Lower lobe of right lung (tissue), 2 donors: ENCODE measurements at regions not wholly inside any gene's neighbourhood (a gene's known extent, or its start where the extent isn't known, plus 50 kb on each side); places are given as distances from the start of the nearest gene placed in this dataset.
"Not testable (repeated sequence)": the region's sequence is repeated elsewhere in the genome, so short reads cannot be mapped to it uniquely, and the experiment has no call there.

Experiments
- ATAC-seq, 2 donors: fragments of 200-7000 bp; cut with Tn5 transposase; one replicate each; pipeline ENCODE4 v1.9.1; 2020 to 2022; ENCODE audit warnings: mild to moderate bottlenecking in 2 of 2, moderate library complexity in 2 of 2
- DNase-seq: peaks from one replicate; pipeline ENCODE4 v3.0.0-alpha.2; 2020
- H3K27ac ChIP-seq: fragments of 200-600 bp; one replicate; pipeline ENCODE4 v1.8.0; 2022
- H3K27me3 ChIP-seq: fragments of 200-600 bp; one replicate; pipeline ENCODE4 v1.8.0; 2022; ENCODE audit warnings: low read depth
- H3K36me3 ChIP-seq: fragments of 200-600 bp; one replicate; pipeline ENCODE4 v1.8.0; 2022; ENCODE audit warnings: mild to moderate bottlenecking
- H3K4me1 ChIP-seq: fragments of 200-600 bp; one replicate; pipeline ENCODE4 v1.8.0; 2022
- H3K4me3 ChIP-seq: fragments of 200-600 bp; one replicate; pipeline ENCODE4 v1.8.0; 2022; ENCODE audit warnings: mild to moderate bottlenecking
- H3K9me3 ChIP-seq: fragments of 200-600 bp; one replicate; pipeline ENCODE4 v1.8.0; 2022
- intact Hi-C: fragments of 100-400 bp; cut with DNase I; formaldehyde crosslinking; loops from one replicate; pipeline ENCODE4 v1.11.0; 2022
- TF ChIP-seq, protein P1 (sequence below): fragments of 200-600 bp; IDR thresholded peaks from one replicate; pipeline ENCODE4 v1.8.0; 2022; ENCODE audit warnings: antibody characterized with exemption, mild to moderate bottlenecking
- donor health status: DM: no; HTN: yes; CAD: no; lungs with severe emphysema.

DNA sequence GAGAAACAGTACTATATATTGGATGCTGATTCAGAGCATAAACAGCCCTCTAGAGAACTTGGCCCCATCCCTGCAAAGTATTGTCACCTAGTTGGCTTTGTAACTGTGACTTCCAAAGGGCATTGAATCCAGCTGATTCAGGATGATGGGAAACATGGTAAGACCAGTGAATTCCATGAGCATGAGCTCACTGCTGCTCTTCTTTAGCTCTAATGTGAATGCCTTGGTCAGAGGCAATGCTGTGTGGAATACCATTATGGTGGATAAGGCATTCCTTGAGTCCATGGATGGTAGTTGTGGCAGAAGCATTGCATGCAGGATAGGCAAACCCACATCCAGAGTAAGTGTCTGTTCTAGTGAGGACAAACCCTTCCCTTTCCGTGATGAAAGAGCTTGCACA, 365.6 kb upstream of the EDA2R start:
- Histone ChIP-seq H3K27me3 (no peaks in the 10 kb centered on the region), H3K4me3 (no peak overlapping the region), H3K4me1 (no peaks in the 10 kb centered on the region), H3K9me3 (no peaks in the 10 kb centered on the region), H3K27ac (no peak overlapping the region), H3K36me3 (no peaks in the 10 kb centered on the region)
- intact Hi-C loops = no loop called here
- ATAC-seq = no peak
- DNase-seq = no peak
- TF ChIP-seq, protein P1, sequence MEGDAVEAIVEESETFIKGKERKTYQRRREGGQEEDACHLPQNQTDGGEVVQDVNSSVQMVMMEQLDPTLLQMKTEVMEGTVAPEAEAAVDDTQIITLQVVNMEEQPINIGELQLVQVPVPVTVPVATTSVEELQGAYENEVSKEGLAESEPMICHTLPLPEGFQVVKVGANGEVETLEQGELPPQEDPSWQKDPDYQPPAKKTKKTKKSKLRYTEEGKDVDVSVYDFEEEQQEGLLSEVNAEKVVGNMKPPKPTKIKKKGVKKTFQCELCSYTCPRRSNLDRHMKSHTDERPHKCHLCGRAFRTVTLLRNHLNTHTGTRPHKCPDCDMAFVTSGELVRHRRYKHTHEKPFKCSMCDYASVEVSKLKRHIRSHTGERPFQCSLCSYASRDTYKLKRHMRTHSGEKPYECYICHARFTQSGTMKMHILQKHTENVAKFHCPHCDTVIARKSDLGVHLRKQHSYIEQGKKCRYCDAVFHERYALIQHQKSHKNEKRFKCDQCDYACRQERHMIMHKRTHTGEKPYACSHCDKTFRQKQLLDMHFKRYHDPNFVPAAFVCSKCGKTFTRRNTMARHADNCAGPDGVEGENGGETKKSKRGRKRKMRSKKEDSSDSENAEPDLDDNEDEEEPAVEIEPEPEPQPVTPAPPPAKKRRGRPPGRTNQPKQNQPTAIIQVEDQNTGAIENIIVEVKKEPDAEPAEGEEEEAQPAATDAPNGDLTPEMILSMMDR = no peak

DNA sequence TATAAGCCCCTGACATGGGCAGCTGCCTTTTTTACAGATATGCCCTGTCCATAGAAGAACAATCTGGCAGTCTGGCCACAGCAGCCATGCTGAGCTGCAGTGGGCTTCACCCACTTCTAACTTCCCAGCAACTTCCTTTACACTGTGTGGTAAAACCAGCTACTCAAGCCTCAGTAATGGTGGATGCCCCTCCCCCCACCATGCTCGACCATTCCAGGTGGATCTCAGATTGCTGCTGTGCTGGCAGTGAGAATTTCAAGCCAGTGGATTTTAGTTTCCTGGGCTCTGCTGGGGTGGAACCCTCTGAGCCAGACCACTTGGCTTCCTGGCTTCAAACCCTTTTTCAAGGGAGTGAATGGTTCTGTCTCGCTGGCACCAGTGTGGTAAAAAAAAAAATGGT, 355.9 kb upstream of the EDA2R start:
- Histone ChIP-seq H3K27ac (no peak overlapping the region), H3K4me3 (no peak overlapping the region), H3K27me3 (no peaks in the 10 kb centered on the region), H3K36me3 (no peaks in the 10 kb centered on the region), H3K4me1 (no peaks in the 10 kb centered on the region), H3K9me3 (no peaks in the 10 kb centered on the region)
- TF ChIP-seq, protein P1 = no peak
- DNase-seq (no peak), ATAC-seq (no peak)
- intact Hi-C loops = no loop called here

- H3K27me3 ChIP-seq, H3K4me3 ChIP-seq, DNase-seq, H3K4me1 ChIP-seq, H3K36me3 ChIP-seq, H3K27ac ChIP-seq, H3K9me3 ChIP-seq, intact Hi-C loops, ATAC-seq: not testable (repeated sequence)
These were observed 353.2 kb upstream of the EDA2R start for GRCh38 chrX:66992077-66992476.

- intact Hi-C loops = no loop called here
- no peak for ATAC-seq
- no peaks in the 10 kb centered on the region for H3K27me3 ChIP-seq
- no peaks in the 10 kb centered on the region for H3K4me1 ChIP-seq
- H3K9me3 ChIP-seq = no peaks in the 10 kb centered on the region
- no peak overlapping the region for H3K27ac ChIP-seq
- no peaks in the 10 kb centered on the region for H3K36me3 ChIP-seq
- no peak for DNase-seq
- TF ChIP-seq, protein P1 = no peak
- H3K4me3 ChIP-seq = no peak overlapping the region
These were observed 349.5 kb upstream of the EDA2R start for GRCh38 chrX:66988331-66988730.

DNA sequence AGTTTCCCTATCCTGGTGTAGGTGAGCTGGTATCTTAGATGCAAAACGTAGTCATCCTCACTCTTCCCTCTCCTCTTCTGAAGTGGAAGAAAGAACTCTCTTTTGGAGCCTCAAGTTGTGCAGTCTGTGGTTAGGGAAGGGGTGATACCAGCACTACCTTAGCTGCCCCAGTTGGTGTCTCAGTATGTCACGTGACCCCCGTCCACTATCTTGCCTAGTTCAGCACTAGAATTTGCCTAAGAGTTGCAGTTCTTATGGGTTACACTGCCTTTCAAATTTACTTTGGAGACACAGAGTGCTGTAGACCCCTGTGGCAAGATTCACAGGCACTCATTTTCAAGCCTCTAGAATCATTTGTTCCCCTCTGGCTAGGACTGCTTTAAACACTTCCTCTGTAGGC, 322.8 kb upstream of the EDA2R start:
- no peaks in the 10 kb centered on the region for H3K4me1 ChIP-seq
- no peaks in the 10 kb centered on the region for H3K27me3 ChIP-seq
- DNase-seq (no peak), ATAC-seq (no peak)
- TF ChIP-seq, protein P1 = no peak
- intact Hi-C loops = no loop called here
- no peaks in the 10 kb centered on the region for H3K36me3 ChIP-seq
- H3K27ac ChIP-seq = no peak overlapping the region
- H3K4me3 ChIP-seq = no peak overlapping the region
- H3K9me3 ChIP-seq = no peaks in the 10 kb centered on the region

DNA sequence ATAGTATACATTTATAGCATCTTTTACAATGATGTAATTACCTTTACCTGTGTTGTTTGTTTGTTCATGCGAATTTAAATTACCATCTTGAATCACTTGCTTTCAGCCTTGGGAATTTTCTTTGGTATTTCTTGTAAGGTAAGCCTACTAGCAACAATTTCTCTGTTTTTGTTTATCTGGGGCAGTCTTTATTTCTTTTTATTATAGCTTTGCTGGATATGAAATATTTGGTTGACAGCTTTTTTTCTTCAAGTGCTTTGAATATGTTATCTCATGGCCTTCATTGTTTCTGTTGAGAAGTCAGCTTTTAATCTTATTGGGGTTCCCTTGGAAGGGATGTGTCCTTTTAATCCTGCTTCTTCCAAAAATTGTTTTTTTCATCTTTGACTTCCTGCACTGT, 292.8 kb upstream of the EDA2R start:
- Histone ChIP-seq H3K9me3 (no peaks in the 10 kb centered on the region), H3K4me3 (no peak overlapping the region), H3K27ac (no peak overlapping the region), H3K4me1 (no peaks in the 10 kb centered on the region), H3K27me3 (no peaks in the 10 kb centered on the region), H3K36me3 (no peaks in the 10 kb centered on the region)
- TF ChIP-seq, protein P1 = no peak
- intact Hi-C loops = no loop called here
- ATAC-seq (no peak), DNase-seq (no peak)

GRCh38 chrX:66930516-66930915, 291.6 kb upstream of the EDA2R start:
- H3K27me3 ChIP-seq, H3K4me1 ChIP-seq, ATAC-seq, DNase-seq, H3K27ac ChIP-seq, H3K9me3 ChIP-seq, H3K36me3 ChIP-seq, H3K4me3 ChIP-seq, intact Hi-C loops: not testable (repeated sequence)
